Activated naive CD8-positive, alpha-beta T cell treated with anti-CD3 and anti-CD28 coated beads for 36 hours (primary cell): ENCODE measurements at regions not wholly inside any gene's neighbourhood (a gene's known extent, or its start where the extent isn't known, plus 50 kb on each side); places are given as distances from the start of the nearest gene placed in this dataset.

Experiments used
- DNase-seq: peaks from one replicate; pipeline ENCODE4 v3.0.0; 2021
- H3K27ac Mint-ChIP-seq: one replicate; pipeline ENCODE4 v1.8.0; 2022; ENCODE audit warnings: mild to moderate bottlenecking, moderate library complexity, mixed read lengths
- H3K27me3 Mint-ChIP-seq: one replicate; pipeline ENCODE4 v1.8.0; 2022; ENCODE audit warnings: mild to moderate bottlenecking, mixed read lengths
- H3K36me3 Mint-ChIP-seq: one replicate; pipeline ENCODE4 v1.8.0; 2021; ENCODE audit warnings: mild to moderate bottlenecking, mixed read lengths
- H3K4me1 Mint-ChIP-seq: one replicate; pipeline ENCODE4 v1.8.0; 2021; ENCODE audit warnings: mixed read lengths
- H3K4me3 Mint-ChIP-seq: one replicate; pipeline ENCODE4 v1.8.0; 2022; ENCODE audit warnings: mild to moderate bottlenecking, moderate library complexity, mixed read lengths
- H3K9me3 Mint-ChIP-seq: one replicate; pipeline ENCODE4 v1.8.0; 2022; ENCODE audit warnings: mixed read lengths

- H3K27me3 Mint-ChIP-seq, result peaks cover 23% of the 10 kb centered on the region
- H3K4me1 Mint-ChIP-seq, result peaks cover 22% of the 10 kb centered on the region
Observed at GRCh38 chr10:117654105-117654504, 111.6 kb downstream of the EMX2 start.

GRCh38 chr10:117656385-117657367, 114.1 kb downstream of the EMX2 start:
- Mint-ChIP-seq H3K4me3 (no peak overlapping the region), H3K9me3 (peaks cover 16% of the 10 kb centered on the region), H3K36me3 (peaks cover 8% of the 10 kb centered on the region), H3K4me1 (peaks cover 22% of the 10 kb centered on the region), H3K27me3 (peaks cover 29% of the 10 kb centered on the region), H3K27ac (no peak overlapping the region)
- peak; percentile 10 for DNase-seq

More at GRCh38 chr10:117654105-117654504, 111.6 kb downstream of the EMX2 start:
- Mint-ChIP-seq H3K9me3 (peaks cover 22% of the 10 kb centered on the region), H3K27ac (no peak overlapping the region), H3K4me3 (no peak overlapping the region), H3K36me3 (peaks cover 8% of the 10 kb centered on the region)
- no peak for DNase-seq

GRCh38 chr10:117661316-117661715, 118.8 kb downstream of the EMX2 start:
- Mint-ChIP-seq H3K4me1 (peaks cover 9% of the 10 kb centered on the region), H3K27ac (no peak overlapping the region), H3K4me3 (no peak overlapping the region), H3K9me3 (peaks cover 6% of the 10 kb centered on the region), H3K36me3 (peaks cover 3% of the 10 kb centered on the region), H3K27me3 (peaks cover 36% of the 10 kb centered on the region)
- DNase-seq, result no peak

GRCh38 chr10:117662126-117662525, 119.6 kb downstream of the EMX2 start:
- Mint-ChIP-seq H3K4me1 (peaks cover 2% of the 10 kb centered on the region), H3K4me3 (no peak overlapping the region), H3K27me3 (peaks cover 37% of the 10 kb centered on the region), H3K36me3 (no peaks in the 10 kb centered on the region), H3K9me3 (peaks cover 3% of the 10 kb centered on the region), H3K27ac (no peak overlapping the region)
- no peak for DNase-seq

- peaks cover 3% of the 10 kb centered on the region for H3K9me3 Mint-ChIP-seq
- DNase-seq, result no peak
- H3K4me1 Mint-ChIP-seq, result no peaks in the 10 kb centered on the region
- H3K36me3 Mint-ChIP-seq, result no peaks in the 10 kb centered on the region
- H3K27ac Mint-ChIP-seq, result no peak overlapping the region
- H3K4me3 Mint-ChIP-seq, result no peak overlapping the region
- peaks cover 39% of the 10 kb centered on the region for H3K27me3 Mint-ChIP-seq
Observed at GRCh38 chr10:117662751-117663540, 120.4 kb downstream of the EMX2 start.

GRCh38 chr10:117663750-117664149, 121.2 kb downstream of the EMX2 start:
- H3K9me3 Mint-ChIP-seq, result peaks cover 3% of the 10 kb centered on the region
- peaks cover 36% of the 10 kb centered on the region for H3K27me3 Mint-ChIP-seq
- no peak for DNase-seq
- H3K4me1 Mint-ChIP-seq, result no peaks in the 10 kb centered on the region
- no peak overlapping the region for H3K27ac Mint-ChIP-seq
- no peak overlapping the region for H3K4me3 Mint-ChIP-seq
- no peaks in the 10 kb centered on the region for H3K36me3 Mint-ChIP-seq

GRCh38 chr10:117664288-117664687, 121.7 kb downstream of the EMX2 start:
- Mint-ChIP-seq H3K4me3 (no peak overlapping the region), H3K27me3 (peaks cover 30% of the 10 kb centered on the region), H3K9me3 (peaks cover 3% of the 10 kb centered on the region), H3K4me1 (no peaks in the 10 kb centered on the region), H3K27ac (no peak overlapping the region), H3K36me3 (no peaks in the 10 kb centered on the region)
- no peak for DNase-seq

- Mint-ChIP-seq H3K4me3 (no peak overlapping the region), H3K4me1 (no peaks in the 10 kb centered on the region), H3K27me3 (peaks cover 19% of the 10 kb centered on the region), H3K36me3 (no peaks in the 10 kb centered on the region), H3K27ac (no peak overlapping the region), H3K9me3 (no peaks in the 10 kb centered on the region)
- no peak for DNase-seq
Observed at GRCh38 chr10:117666166-117666565, 123.6 kb downstream of the EMX2 start.

GRCh38 chr10:117666965-117667364, 124.4 kb downstream of the EMX2 start:
- no peaks in the 10 kb centered on the region for H3K36me3 Mint-ChIP-seq
- DNase-seq, result no peak
- no peak overlapping the region for H3K27ac Mint-ChIP-seq
- H3K9me3 Mint-ChIP-seq, result no peaks in the 10 kb centered on the region
- H3K4me1 Mint-ChIP-seq, result no peaks in the 10 kb centered on the region
- H3K27me3 Mint-ChIP-seq, result peaks cover 17% of the 10 kb centered on the region
- no peak overlapping the region for H3K4me3 Mint-ChIP-seq

- no peaks in the 10 kb centered on the region for H3K4me1 Mint-ChIP-seq
- no peaks in the 10 kb centered on the region for H3K36me3 Mint-ChIP-seq
- no peaks in the 10 kb centered on the region for H3K9me3 Mint-ChIP-seq
- H3K4me3 Mint-ChIP-seq, result no peak overlapping the region
- H3K27me3 Mint-ChIP-seq, result peaks cover 9% of the 10 kb centered on the region
- H3K27ac Mint-ChIP-seq, result no peak overlapping the region
- DNase-seq, result no peak
Observed at GRCh38 chr10:117667831-117668230, 125.3 kb downstream of the EMX2 start.

- H3K4me3 Mint-ChIP-seq, result no peak overlapping the region
- H3K27ac Mint-ChIP-seq, result no peak overlapping the region
- no peaks in the 10 kb centered on the region for H3K4me1 Mint-ChIP-seq
- no peaks in the 10 kb centered on the region for H3K9me3 Mint-ChIP-seq
- DNase-seq, result no peak
- H3K27me3 Mint-ChIP-seq, result peaks cover 6% of the 10 kb centered on the region
- H3K36me3 Mint-ChIP-seq, result no peaks in the 10 kb centered on the region
Observed at GRCh38 chr10:117668327-117669008, 125.9 kb downstream of the EMX2 start.

GRCh38 chr10:117669122-117669521, 126.6 kb downstream of the EMX2 start:
- H3K4me1 Mint-ChIP-seq, result no peaks in the 10 kb centered on the region
- H3K27me3 Mint-ChIP-seq, result peaks cover 6% of the 10 kb centered on the region
- no peaks in the 10 kb centered on the region for H3K36me3 Mint-ChIP-seq
- DNase-seq, result no peak
- H3K27ac Mint-ChIP-seq, result no peak overlapping the region
- no peaks in the 10 kb centered on the region for H3K9me3 Mint-ChIP-seq
- no peak overlapping the region for H3K4me3 Mint-ChIP-seq

GRCh38 chr10:117670116-117670904, 127.8 kb downstream of the EMX2 start:
- no peak overlapping the region for H3K4me3 Mint-ChIP-seq
- no peaks in the 10 kb centered on the region for H3K4me1 Mint-ChIP-seq

GRCh38 chr10:117673230-117674010, 130.9 kb downstream of the EMX2 start:
- H3K36me3 Mint-ChIP-seq, result no peaks in the 10 kb centered on the region
- H3K27me3 Mint-ChIP-seq, result peaks cover 16% of the 10 kb centered on the region
- H3K27ac Mint-ChIP-seq, result no peak overlapping the region
- no peaks in the 10 kb centered on the region for H3K4me1 Mint-ChIP-seq
- H3K4me3 Mint-ChIP-seq, result no peak overlapping the region
- no peak for DNase-seq
- no peaks in the 10 kb centered on the region for H3K9me3 Mint-ChIP-seq

More at GRCh38 chr10:117670116-117670904, 127.8 kb downstream of the EMX2 start:
- DNase-seq, result no peak
- peaks cover 8% of the 10 kb centered on the region for H3K27me3 Mint-ChIP-seq
- H3K9me3 Mint-ChIP-seq, result no peaks in the 10 kb centered on the region
- no peaks in the 10 kb centered on the region for H3K36me3 Mint-ChIP-seq
- H3K27ac Mint-ChIP-seq, result no peak overlapping the region
